HG03432 (cell line): ENCODE measurements at regions not wholly inside any gene's neighbourhood (a gene's known extent, or its start where the extent isn't known, plus 50 kb on each side); places are given as distances from the start of the nearest gene placed in this dataset.
"Not testable (repeated sequence)": the region's sequence is repeated elsewhere in the genome, so short reads cannot be mapped to it uniquely, and the experiment has no call there.

ENCODE experiments used
- ATAC-seq: cut with Tn5 transposase; IDR thresholded peaks from one replicate; pipeline ENCODE4 v1.9.1; 2021; ENCODE audit warnings: mild to moderate bottlenecking, moderate library complexity; ENCODE audit not compliant: unreplicated experiment

GRCh38 chr7:6988608-6989007 is 162.5 kb upstream of the CCZ1B start:
- not testable (repeated sequence) for ATAC-seq

- ATAC-seq = not testable (repeated sequence)
Measured at GRCh38 chr7:6989968-6990367, 163.9 kb upstream of the CCZ1B start.

GRCh38 chr7:6990426-6991152 is 164.5 kb upstream of the CCZ1B start:
- ATAC-seq = not testable (repeated sequence)

- ATAC-seq = not testable (repeated sequence)
Measured at GRCh38 chr7:6991169-6991611, 165.1 kb upstream of the CCZ1B start.

- not testable (repeated sequence) for ATAC-seq
Measured at GRCh38 chr7:6991686-6992085, 165.6 kb upstream of the CCZ1B start.

- not testable (repeated sequence) for ATAC-seq
Measured at GRCh38 chr7:6992133-6992532, 166.1 kb upstream of the CCZ1B start.

GRCh38 chr7:6995026-6995425 is 169.0 kb upstream of the CCZ1B start:
- ATAC-seq = not testable (repeated sequence)

GRCh38 chr7:6995493-6996289 is 169.6 kb upstream of the CCZ1B start:
- not testable (repeated sequence) for ATAC-seq

- ATAC-seq = not testable (repeated sequence)
Measured at GRCh38 chr7:6999067-6999666, 173.1 kb upstream of the CCZ1B start.

GRCh38 chr7:7002418-7003062 is 176.5 kb upstream of the CCZ1B start:
- ATAC-seq = no peak

GRCh38 chr7:7005303-7005702 is 177.0 kb upstream of the C1GALT1 start:
- no peak for ATAC-seq

GRCh38 chr7:7005949-7006348 is 176.4 kb upstream of the C1GALT1 start:
- ATAC-seq = not testable (repeated sequence)

- ATAC-seq = not testable (repeated sequence)
Measured at GRCh38 chr7:7011241-7011640, 171.1 kb upstream of the C1GALT1 start.

- not testable (repeated sequence) for ATAC-seq
Measured at GRCh38 chr7:7011751-7012150, 170.6 kb upstream of the C1GALT1 start.

GRCh38 chr7:7014827-7015595 is 167.3 kb upstream of the C1GALT1 start:
- ATAC-seq = no peak

- ATAC-seq = no peak
Measured at GRCh38 chr7:7017707-7018280, 164.6 kb upstream of the C1GALT1 start.

- ATAC-seq = no peak
Measured at GRCh38 chr7:7018290-7018689, 164.1 kb upstream of the C1GALT1 start.

GRCh38 chr7:7032221-7032620 is 150.1 kb upstream of the C1GALT1 start:
- no peak for ATAC-seq

GRCh38 chr7:7035851-7036250 is 146.5 kb upstream of the C1GALT1 start:
- ATAC-seq = no peak
